ENCODE measurements at regions not wholly inside any gene's neighbourhood (a gene's known extent, or its start where the extent isn't known, plus 50 kb on each side); places are given as distances from the start of the nearest gene placed in this dataset.
"Not testable (repeated sequence)": the region's sequence is repeated elsewhere in the genome, so short reads cannot be mapped to it uniquely, and the experiment has no call there.

GRCh38 chr2:89328790-89329189, 637.3 kb downstream of the RPIA start:
- DNase-seq, result not testable (repeated sequence)

Measured in activated CD4-positive, CD25-positive, alpha-beta regulatory T cell treated with anti-CD3 and anti-CD28 coated beads, Interleukin-2, amount 50 U/mL, for 72 hours (primary cell).